Neuronal stem cell (in vitro differentiated cells): ENCODE measurements at regions not wholly inside any gene's neighbourhood (a gene's known extent, or its start where the extent isn't known, plus 50 kb on each side); places are given as distances from the start of the nearest gene placed in this dataset.
A peak's percentile ranks its signal among the peaks of the same experiment; 100 is the strongest.

Source experiments
- DNase-seq: peaks from one replicate; pipeline ENCODE4 v3.0.0-alpha.2; 2013; ENCODE audit warnings: low spot score
- H2AFZ ChIP-seq: one replicate; pipeline ENCODE4 v1.6.1; 2013; ENCODE audit warnings: mild to moderate bottlenecking, low read length, inconsistent platforms
- H2AK5ac ChIP-seq: 2 replicates; pipeline ENCODE4 v1.6.1; 2013; ENCODE audit warnings: low read depth, mild to moderate bottlenecking, inconsistent platforms, low read length, moderate library complexity, mixed read lengths
- H2BK120ac ChIP-seq: 2 replicates; pipeline ENCODE4 v1.6.1; 2013; ENCODE audit warnings: low read depth, mild to moderate bottlenecking, inconsistent platforms, low read length, moderate library complexity, mixed read lengths
- H2BK12ac ChIP-seq: one replicate; pipeline ENCODE4 v1.6.1; 2013; ENCODE audit warnings: low read length, inconsistent platforms
- H2BK15ac ChIP-seq: 2 replicates; pipeline ENCODE4 v1.6.1; 2013; ENCODE audit warnings: mild to moderate bottlenecking, low read length, inconsistent platforms, mixed read lengths
- H2BK5ac ChIP-seq: one replicate; pipeline ENCODE4 v1.6.1; 2013; ENCODE audit warnings: inconsistent platforms, mild to moderate bottlenecking, low read length, moderate library complexity
- H3K14ac ChIP-seq: one replicate; pipeline ENCODE4 v1.6.1; 2013; ENCODE audit warnings: low read length, inconsistent platforms
- H3K18ac ChIP-seq: 2 replicates; pipeline ENCODE4 v1.6.1; 2013; ENCODE audit warnings: low read length, inconsistent platforms
- H3K23ac ChIP-seq: 2 replicates; pipeline ENCODE4 v1.6.1; 2013; ENCODE audit warnings: low read depth, mild to moderate bottlenecking, mixed read lengths, low read length, inconsistent platforms; ENCODE audit not compliant: poor library complexity
- H3K27ac ChIP-seq: replicated peaks from 3 replicates; pipeline ENCODE4 v1.5.1; 2013; ENCODE audit warnings: low read length, inconsistent platforms
- H3K27me3 ChIP-seq, 3 experiments: 2 replicates each; pipeline ENCODE4 v1.6.1; 2013; ENCODE audit warnings: low read length in 3 of 3, mild to moderate bottlenecking in 2 of 3, inconsistent platforms in 1 of 3, low read depth in 1 of 3, mixed read lengths in 1 of 3, moderate library complexity in 1 of 3; ENCODE audit not compliant: control insufficient read depth in 3 of 3, insufficient read depth in 3 of 3
- H3K36me3 ChIP-seq, 2 donors: replicated peaks in 1 of 2; 2 replicates each; pipeline ENCODE4 v1.6.1; 2013; ENCODE audit warnings: low read length in 2 of 2; ENCODE audit not compliant: control insufficient read depth in 2 of 2, insufficient read depth in 2 of 2
- H3K4ac ChIP-seq: 2 replicates; pipeline ENCODE4 v1.6.1; 2013; ENCODE audit warnings: inconsistent platforms, mild to moderate bottlenecking, low read length, moderate library complexity
- H3K4me1 ChIP-seq, 2 donors: 1 replicate in 1 of 2; 2 replicates in 1 of 2; pipeline ENCODE4 v1.6.1; 2013; ENCODE audit warnings: low read length in 2 of 2, low read depth in 1 of 2; ENCODE audit not compliant: control insufficient read depth in 2 of 2, insufficient read depth in 1 of 2
- H3K4me2 ChIP-seq: one replicate; pipeline ENCODE4 v1.6.1; 2013; ENCODE audit warnings: mild to moderate bottlenecking, low read length, inconsistent platforms; ENCODE audit not compliant: insufficient read depth, poor library complexity, severe bottlenecking
- H3K4me3 ChIP-seq, 2 donors: 2 replicates each; pipeline ENCODE4 v1.5.1; 2013; ENCODE audit warnings: low read length in 2 of 2, mild to moderate bottlenecking in 2 of 2, inconsistent platforms in 1 of 2, moderate library complexity in 1 of 2
- H3K79me1 ChIP-seq: one replicate; pipeline ENCODE4 v1.6.1; 2013; ENCODE audit warnings: low read depth, mild to moderate bottlenecking, inconsistent platforms, low read length, moderate library complexity
- H3K9ac ChIP-seq: one replicate; pipeline ENCODE4 v1.6.1; 2013; ENCODE audit warnings: mild to moderate bottlenecking, low read depth, low read length, inconsistent platforms; ENCODE audit not compliant: poor library complexity
- H3K9me3 ChIP-seq, 2 donors: replicated peaks in 1 of 2; 2 replicates each; pipeline versions ENCODE3 to v1.6.1; 2013; ENCODE audit warnings: low read length in 2 of 2, mild to moderate bottlenecking in 2 of 2, inconsistent platforms in 1 of 2, low read depth in 1 of 2, mixed read lengths in 1 of 2, moderate library complexity in 1 of 2; ENCODE audit not compliant: control insufficient read depth in 2 of 2, insufficient read depth in 1 of 2
- H4K8ac ChIP-seq: one replicate; pipeline ENCODE4 v1.6.1; 2013; ENCODE audit warnings: low read depth, mild to moderate bottlenecking, inconsistent platforms, low read length, moderate library complexity
- H4K91ac ChIP-seq: one replicate; pipeline ENCODE4 v1.6.1; 2013; ENCODE audit warnings: low read length, low read depth, mild to moderate bottlenecking, inconsistent platforms; ENCODE audit not compliant: poor library complexity
- WGBS, 2 donors: extraction: QIAGEN DNeasy Blood & Tissue Kit; methylation state at CpG; one replicate each; pipeline ENCODE4 v1.1.7; 2013; ENCODE audit warnings: missing lambda C conversion rate in 2 of 2, mixed read lengths in 1 of 2; ENCODE audit not compliant: insufficient read length in 2 of 2, insufficient replicate concordance in 1 of 2; ENCODE audit errors: extremely low coverage in 2 of 2; 5-methylcytosine and 5-hydroxymethylcytosine counted together

GRCh38 chr16:59611556-59611955 lies 877.4 kb upstream of the GOT2 start:
- Histone ChIP-seq H2BK15ac (no peak overlapping the region), H3K36me3 (no peaks in the 10 kb centered on the region), H3K4me1 (no peaks in the 10 kb centered on the region), H4K8ac (no peak overlapping the region), H3K9me3 (no peaks in the 10 kb centered on the region), H3K23ac (no peak overlapping the region), H3K4me2 (no peak overlapping the region), H4K91ac (no peak overlapping the region), H2AK5ac (no peak overlapping the region), H2AFZ (no peak overlapping the region), H3K4ac (no peak overlapping the region), H3K4me3 (no peak overlapping the region), H3K27ac (no peak overlapping the region), H3K79me1 (no peaks in the 10 kb centered on the region), H3K9ac (no peak overlapping the region), H3K14ac (no peak overlapping the region), H3K18ac (no peak overlapping the region), H2BK5ac (no peak overlapping the region), H2BK120ac (no peak overlapping the region), H3K27me3 (no peaks in the 10 kb centered on the region), H2BK12ac (no peak overlapping the region)
- WGBS, 2 donors, result no CpG with 5 or more reads among the region's 3 CpGs
- DNase-seq, result no peak

- Histone ChIP-seq H3K14ac (no peak overlapping the region), H3K4me2 (no peak overlapping the region), H3K36me3 (no peaks in the 10 kb centered on the region), H3K4me3 (no peak overlapping the region), H3K23ac (no peak overlapping the region), H3K4me1 (peaks cover 0 to 3% of the 10 kb centered on the region in 2 donors), H3K18ac (no peak overlapping the region), H4K91ac (no peak overlapping the region), H4K8ac (no peak overlapping the region), H2AK5ac (no peak overlapping the region), H3K9me3 (no peaks in the 10 kb centered on the region), H3K27ac (no peak overlapping the region), H3K79me1 (no peaks in the 10 kb centered on the region), H3K27me3 (no peaks in the 10 kb centered on the region), H2AFZ (no peak overlapping the region), H3K4ac (no peak overlapping the region), H2BK12ac (no peak overlapping the region), H3K9ac (no peak overlapping the region), H2BK15ac (no peak overlapping the region), H2BK120ac (no peak overlapping the region), H2BK5ac (no peak overlapping the region)
- no peak for DNase-seq
- no CpG with 5 or more reads among the region's 2 CpGs for WGBS, 2 donors
These were observed 871.6 kb upstream of the GOT2 start for GRCh38 chr16:59605706-59606105.

GRCh38 chr16:59604354-59604753 lies 870.2 kb upstream of the GOT2 start:
- Histone ChIP-seq H3K9me3 (no peaks in the 10 kb centered on the region), H4K8ac (no peak overlapping the region), H2AK5ac (no peak overlapping the region), H3K23ac (no peak overlapping the region), H2BK120ac (no peak overlapping the region), H3K4me2 (no peak overlapping the region), H3K4me3 (no peak overlapping the region), H2BK12ac (no peak overlapping the region), H2BK5ac (no peak overlapping the region), H3K4me1 (peaks cover 0 to 3% of the 10 kb centered on the region in 2 donors), H3K79me1 (no peaks in the 10 kb centered on the region), H3K27ac (no peak overlapping the region), H3K27me3 (no peaks in the 10 kb centered on the region), H3K4ac (no peak overlapping the region), H3K14ac (no peak overlapping the region), H3K36me3 (no peaks in the 10 kb centered on the region), H4K91ac (no peak overlapping the region), H3K9ac (no peak overlapping the region), H3K18ac (no peak overlapping the region), H2BK15ac (no peak overlapping the region), H2AFZ (no peak overlapping the region)
- no CpG with 5 or more reads among the region's 1 CpG for WGBS, 2 donors
- no peak for DNase-seq

GRCh38 chr16:59601452-59601851 lies 867.3 kb upstream of the GOT2 start:
- H3K9me3 ChIP-seq, result no peaks in the 10 kb centered on the region

More at GRCh38 chr16:59601452-59601851, 867.3 kb upstream of the GOT2 start:
- H2AK5ac ChIP-seq, result no peak overlapping the region
- H3K79me1 ChIP-seq, result no peaks in the 10 kb centered on the region
- no peak overlapping the region for H3K9ac ChIP-seq
- H2AFZ ChIP-seq, result peak overlapping the region; percentile 62
- DNase-seq, result no peak
- no peak overlapping the region for H3K27ac ChIP-seq
- H3K18ac ChIP-seq, result no peak overlapping the region
- no CpG with 5 or more reads among the region's 2 CpGs for WGBS, 2 donors
- H3K27me3 ChIP-seq, result no peaks in the 10 kb centered on the region
- no peak overlapping the region for H2BK12ac ChIP-seq
- no peak overlapping the region for H3K23ac ChIP-seq
- H2BK120ac ChIP-seq, result no peak overlapping the region
- H2BK15ac ChIP-seq, result no peak overlapping the region
- no peak overlapping the region for H3K14ac ChIP-seq
- no peak overlapping the region for H3K4ac ChIP-seq
- no peak overlapping the region for H4K91ac ChIP-seq
- no peak overlapping the region for H3K4me3 ChIP-seq
- H2BK5ac ChIP-seq, result no peak overlapping the region
- no peak overlapping the region for H4K8ac ChIP-seq
- H3K36me3 ChIP-seq, result no peaks in the 10 kb centered on the region
- H3K4me2 ChIP-seq, result no peak overlapping the region
- peaks cover 0 to 3% of the 10 kb centered on the region in 2 donors for H3K4me1 ChIP-seq
